IMR-90 (cell line): ENCODE measurements at regions not wholly inside any gene's neighbourhood (a gene's known extent, or its start where the extent isn't known, plus 50 kb on each side); places are given as distances from the start of the nearest gene placed in this dataset.

Experiments
- ATAC-seq: fragments of 200-7000 bp; cut with Tn5 transposase; 2 replicates; pipeline ENCODE4 v1.9.1; 2020; ENCODE audit warnings: low read depth, mild to moderate bottlenecking, moderate library complexity
- BruUV-seq: library from RNA; stranded (reverse); fragments of 400-500 nt; replicated peaks from 2 replicates; lab custom pipeline; 2021; lab: Mats Ljungman, UMichigan
- CTCF ChIA-PET: fragments of 300-600 bp; formaldehyde crosslinking; extraction: SDS; loops from one replicate; lab custom pipeline; 2021; ENCODE audit warnings: antibody characterized with exemption; lab: Yijun Ruan, JAX
- POLR2A ChIA-PET: fragments of 300-600 bp; sonication (Branson Sonifier 250); formaldehyde crosslinking; loops from one replicate; lab custom pipeline; 2022; ENCODE audit warnings: antibody characterized with exemption; ENCODE audit not compliant: unreplicated experiment; lab: Charles Lee
- DNase-seq: peaks from one replicate; pipeline ENCODE4 v3.0.0; 2013
- H2AFZ ChIP-seq: replicated peaks from 2 replicates; pipeline ENCODE3; 2013; ENCODE audit warnings: low read length, mild to moderate bottlenecking; ENCODE audit not compliant: poor library complexity
- H2AK5ac ChIP-seq: 2 replicates; pipeline ENCODE4 v1.6.1; 2013; ENCODE audit warnings: low read depth, low read length, inconsistent platforms
- H2AK9ac ChIP-seq: replicated peaks from 2 replicates; pipeline ENCODE3; 2013; ENCODE audit warnings: mild to moderate bottlenecking, low read depth, low read length, moderate library complexity; ENCODE audit not compliant: poor library complexity
- H2BK120ac ChIP-seq: 2 replicates; pipeline ENCODE4 v1.6.1; 2013; ENCODE audit warnings: low read depth, low read length, inconsistent platforms
- H2BK15ac ChIP-seq: 3 replicates; pipeline ENCODE4 v1.6.1; 2013; ENCODE audit warnings: low read depth, low read length, inconsistent platforms
- H2BK20ac ChIP-seq: 2 replicates; pipeline ENCODE4 v1.6.1; 2013; ENCODE audit warnings: low read depth, mild to moderate bottlenecking, inconsistent platforms, low read length, moderate library complexity
- H2BK5ac ChIP-seq: 2 replicates; pipeline ENCODE4 v1.6.1; 2013; ENCODE audit warnings: mild to moderate bottlenecking, low read depth, low read length, inconsistent platforms; ENCODE audit not compliant: poor library complexity, severe bottlenecking
- H3K14ac ChIP-seq: replicated peaks from 2 replicates; pipeline ENCODE4 v1.6.1; 2013; ENCODE audit warnings: low read depth, low read length, inconsistent platforms
- H3K18ac ChIP-seq: 2 replicates; pipeline ENCODE4 v1.6.1; 2013; ENCODE audit warnings: low read depth, low read length, control low read depth
- H3K23ac ChIP-seq: 2 replicates; pipeline ENCODE4 v1.6.1; 2013; ENCODE audit warnings: low read depth, low read length, inconsistent platforms
- H3K27ac ChIP-seq: 2 replicates; pipeline ENCODE4 v1.5.1; 2013; ENCODE audit warnings: mild to moderate bottlenecking, control low read depth, low read length; ENCODE audit not compliant: insufficient read depth
- H3K27me3 ChIP-seq: 2 replicates; pipeline ENCODE4 v1.6.1; 2013; ENCODE audit warnings: low read length; ENCODE audit not compliant: control insufficient read depth, insufficient read depth
- H3K36me3 ChIP-seq: 2 replicates; pipeline ENCODE4 v1.6.1; 2013; ENCODE audit warnings: low read length, mixed read lengths; ENCODE audit not compliant: control insufficient read depth, insufficient read depth
- H3K4ac ChIP-seq: 2 replicates; pipeline ENCODE4 v1.6.1; 2013; ENCODE audit warnings: low read depth, low read length, inconsistent platforms
- H3K4me1 ChIP-seq: 2 replicates; pipeline ENCODE4 v1.6.1; 2013; ENCODE audit warnings: low read length, mixed read lengths; ENCODE audit not compliant: control insufficient read depth, insufficient read depth
- H3K4me2 ChIP-seq: 2 replicates; pipeline ENCODE4 v1.6.1; 2013; ENCODE audit warnings: low read depth, mild to moderate bottlenecking, control low read depth, low read length, moderate library complexity
- H3K4me3 ChIP-seq: 2 replicates; pipeline ENCODE4 v1.5.1; 2013; ENCODE audit warnings: low read depth, mild to moderate bottlenecking, control low read depth, low read length, moderate library complexity; ENCODE audit not compliant: insufficient read depth
- H3K56ac ChIP-seq: 2 replicates; pipeline ENCODE4 v1.6.1; 2013; ENCODE audit warnings: low read length, inconsistent platforms; ENCODE audit not compliant: insufficient read depth; ENCODE audit errors: extremely low read depth
- H3K79me1 ChIP-seq, 2 experiments: 2 replicates each; pipeline ENCODE4 v1.6.1; 2013; ENCODE audit warnings: low read length in 2 of 2, inconsistent platforms in 1 of 2, low read depth in 1 of 2
- H3K9ac ChIP-seq: 2 replicates; pipeline ENCODE4 v1.6.1; 2013; ENCODE audit warnings: low read depth, low read length, control low read depth
- H3K9me1 ChIP-seq: 2 replicates; pipeline ENCODE4 v1.6.1; 2013; ENCODE audit warnings: low read length, inconsistent platforms; ENCODE audit not compliant: insufficient read depth
- H3K9me3 ChIP-seq: 2 replicates; pipeline ENCODE4 v1.6.1; 2013; ENCODE audit warnings: low read length; ENCODE audit not compliant: control insufficient read depth, insufficient read depth
- H4K20me1 ChIP-seq: 2 replicates; pipeline ENCODE4 v1.6.1; 2013; ENCODE audit warnings: low read length, inconsistent platforms; ENCODE audit not compliant: insufficient read depth
- H4K5ac ChIP-seq: 2 replicates; pipeline ENCODE4 v1.6.1; 2013; ENCODE audit warnings: mild to moderate bottlenecking, low read depth, low read length, control low read depth
- H4K8ac ChIP-seq, 2 experiments: 2 replicates each; pipeline ENCODE4 v1.6.1; 2013; ENCODE audit warnings: low read depth in 2 of 2, low read length in 2 of 2, control low read depth in 1 of 2, inconsistent platforms in 1 of 2
- H4K91ac ChIP-seq: 2 replicates; pipeline ENCODE4 v1.6.1; 2013; ENCODE audit warnings: low read depth, low read length, inconsistent platforms; ENCODE audit not compliant: insufficient read depth
- BHLHE40 ChIP-seq: fragments of 150-350 bp; IDR thresholded peaks from 2 replicates; pipeline ENCODE4 v1.6.1; 2016; ENCODE audit warnings: mild to moderate bottlenecking, low read depth, low read length
- CEBPB ChIP-seq: IDR thresholded peaks from 2 replicates; pipeline ENCODE4 v1.6.1; 2012; ENCODE audit warnings: low read depth, low read length, improper control_type of control experiment
- CHD1 ChIP-seq: IDR thresholded peaks from 2 replicates; pipeline ENCODE4 v1.6.1; 2012; ENCODE audit warnings: low read depth, low read length, improper control_type of control experiment
- FOS ChIP-seq: fragments of 150-350 bp; IDR thresholded peaks from 2 replicates; pipeline ENCODE4 v1.6.1; 2016; ENCODE audit warnings: low read depth, low read length
- MAZ ChIP-seq: IDR thresholded peaks from 2 replicates; pipeline ENCODE4 v1.6.1; 2012; ENCODE audit warnings: low read depth, mild to moderate bottlenecking, low read length, improper control_type of control experiment, moderate library complexity, borderline replicate concordance
- MXI1 ChIP-seq: IDR thresholded peaks from 2 replicates; pipeline ENCODE4 v1.6.1; 2012; ENCODE audit warnings: low read depth, mild to moderate bottlenecking, low read length, moderate library complexity, borderline replicate concordance
- POLR2A ChIP-seq: IDR thresholded peaks from 2 replicates; pipeline ENCODE4 v1.6.1; 2012; ENCODE audit warnings: mild to moderate bottlenecking, low read depth, low read length
- RAD21 ChIP-seq: IDR thresholded peaks from 2 replicates; pipeline ENCODE4 v1.6.1; 2012; ENCODE audit warnings: low read length, improper control_type of control experiment
- RFX5 ChIP-seq: IDR thresholded peaks from 2 replicates; pipeline ENCODE4 v1.8.0; 2012; ENCODE audit warnings: low read depth, mild to moderate bottlenecking, low read length, moderate library complexity
- dilution Hi-C: fragments of 300-500 bp; cut with HindIII; formaldehyde crosslinking; loops from one replicate; pipeline ENCODE4 v1.14.3; 2018; ENCODE audit warnings: low sequenced_read_pairs; ENCODE audit not compliant: unreplicated experiment
- in situ Hi-C: fragments of 300-500 bp; cut with MboI; formaldehyde crosslinking; loops from 3 replicates; pipeline ENCODE4 v1.14.3; 2019; ENCODE audit warnings: low sequenced_read_pairs, inconsistent platforms, mixed read lengths
- intact Hi-C: fragments of 100-400 bp; cut with micrococcal nuclease; formaldehyde crosslinking; loops from 2 replicates; pipeline ENCODE4 v1.10.0; 2022
- TF ChIP-seq, protein P1 (sequence below): conservative IDR thresholded peaks from 2 replicates; pipeline ENCODE4 v1.5.1; 2012; ENCODE audit warnings: mild to moderate bottlenecking, low read depth, low read length, improper control_type of control experiment

DNA sequence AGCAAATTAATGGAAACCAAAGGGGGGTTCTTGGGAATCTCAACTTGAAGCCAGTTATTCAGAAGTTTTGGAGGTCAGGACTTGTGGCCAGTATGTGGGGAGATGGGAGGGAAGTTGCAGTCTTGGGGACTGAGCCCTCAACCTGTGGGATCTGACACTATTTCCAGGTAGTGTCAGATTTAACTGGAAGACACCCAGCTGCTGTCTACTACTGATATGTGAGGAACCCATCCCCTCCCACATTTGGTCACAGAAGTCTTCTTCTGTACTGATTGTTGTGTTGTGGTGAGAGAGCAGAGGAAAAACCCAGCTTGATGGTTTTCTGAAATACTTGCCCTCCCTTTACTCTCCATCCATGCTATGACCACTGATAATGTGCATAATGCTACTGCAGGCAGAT, 134.0 kb downstream of the QRSL1 start:
- no peak overlapping the region for H3K4me2 ChIP-seq
- intact Hi-C loops = no loop called here

More for the DNA sequence above, 134.0 kb downstream of the QRSL1 start:
- no peak for TF ChIP-seq POLR2A
- TF ChIP-seq, protein P1, sequence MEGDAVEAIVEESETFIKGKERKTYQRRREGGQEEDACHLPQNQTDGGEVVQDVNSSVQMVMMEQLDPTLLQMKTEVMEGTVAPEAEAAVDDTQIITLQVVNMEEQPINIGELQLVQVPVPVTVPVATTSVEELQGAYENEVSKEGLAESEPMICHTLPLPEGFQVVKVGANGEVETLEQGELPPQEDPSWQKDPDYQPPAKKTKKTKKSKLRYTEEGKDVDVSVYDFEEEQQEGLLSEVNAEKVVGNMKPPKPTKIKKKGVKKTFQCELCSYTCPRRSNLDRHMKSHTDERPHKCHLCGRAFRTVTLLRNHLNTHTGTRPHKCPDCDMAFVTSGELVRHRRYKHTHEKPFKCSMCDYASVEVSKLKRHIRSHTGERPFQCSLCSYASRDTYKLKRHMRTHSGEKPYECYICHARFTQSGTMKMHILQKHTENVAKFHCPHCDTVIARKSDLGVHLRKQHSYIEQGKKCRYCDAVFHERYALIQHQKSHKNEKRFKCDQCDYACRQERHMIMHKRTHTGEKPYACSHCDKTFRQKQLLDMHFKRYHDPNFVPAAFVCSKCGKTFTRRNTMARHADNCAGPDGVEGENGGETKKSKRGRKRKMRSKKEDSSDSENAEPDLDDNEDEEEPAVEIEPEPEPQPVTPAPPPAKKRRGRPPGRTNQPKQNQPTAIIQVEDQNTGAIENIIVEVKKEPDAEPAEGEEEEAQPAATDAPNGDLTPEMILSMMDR = no peak
- TF ChIP-seq CEBPB = no peak
- no peak for TF ChIP-seq MXI1
- no peak for TF ChIP-seq BHLHE40
- no peak for TF ChIP-seq RAD21
- no peak for TF ChIP-seq MAZ
- no peak for TF ChIP-seq CHD1
- TF ChIP-seq FOS = no peak
- TF ChIP-seq RFX5 = no peak
- no peak overlapping the region for H2AK9ac ChIP-seq
- no peak overlapping the region for H3K14ac ChIP-seq
- no peak overlapping the region for H2AK5ac ChIP-seq
- H3K79me1 ChIP-seq = no peaks in the 10 kb centered on the region
- CTCF ChIA-PET = no interaction called here
- dilution Hi-C loops = no loop called here
- H3K18ac ChIP-seq = no peak overlapping the region
- H4K8ac ChIP-seq = no peak overlapping the region
- no peaks in the 10 kb centered on the region for H3K9me1 ChIP-seq
- in situ Hi-C loops = no loop called here
- H4K5ac ChIP-seq = no peak overlapping the region
- H3K23ac ChIP-seq = no peak overlapping the region
- H2BK15ac ChIP-seq = no peak overlapping the region
- H3K4ac ChIP-seq = no peak overlapping the region
- H4K91ac ChIP-seq = no peak overlapping the region
- H3K56ac ChIP-seq = no peak overlapping the region
- H3K4me1 ChIP-seq = no peaks in the 10 kb centered on the region
- H3K9me3 ChIP-seq = no peaks in the 10 kb centered on the region
- no peak overlapping the region for H2AFZ ChIP-seq
- H2BK120ac ChIP-seq = no peak overlapping the region
- H3K9ac ChIP-seq = no peak overlapping the region
- no peak overlapping the region for H2BK5ac ChIP-seq
- no peak for DNase-seq
- H3K27me3 ChIP-seq = no peaks in the 10 kb centered on the region
- POLR2A ChIA-PET = no interaction called here
- BruUV-seq = no TSS peak
- no peak overlapping the region for H2BK20ac ChIP-seq
- H3K27ac ChIP-seq = no peak overlapping the region
- H3K4me3 ChIP-seq = no peak overlapping the region
- ATAC-seq = no peak
- H3K36me3 ChIP-seq = no peaks in the 10 kb centered on the region
- H4K20me1 ChIP-seq = no peaks in the 10 kb centered on the region
